GM18517 (cell line): ENCODE measurements at regions not wholly inside any gene's neighbourhood (a gene's known extent, or its start where the extent isn't known, plus 50 kb on each side); places are given as distances from the start of the nearest gene placed in this dataset.

Source experiments
- ATAC-seq: cut with Tn5 transposase; IDR thresholded peaks from one replicate; pipeline ENCODE4 v1.9.1; 2021; ENCODE audit warnings: mild to moderate bottlenecking, moderate library complexity; ENCODE audit not compliant: unreplicated experiment

GRCh38 chr6:4591218-4591617 is 185.0 kb upstream of the CDYL start:
- no peak for ATAC-seq

- no peak for ATAC-seq
These were observed 186.9 kb upstream of the CDYL start for GRCh38 chr6:4589295-4589694.

- ATAC-seq = no peak
These were observed 187.6 kb upstream of the CDYL start for GRCh38 chr6:4588581-4588980.

GRCh38 chr6:4588163-4588562 is 188.0 kb upstream of the CDYL start:
- ATAC-seq = no peak

- no peak for ATAC-seq
These were observed 189.0 kb upstream of the CDYL start for GRCh38 chr6:4587171-4587570.

- ATAC-seq = no peak
These were observed 189.7 kb upstream of the CDYL start for GRCh38 chr6:4586469-4586859.

GRCh38 chr6:4585682-4586468 is 190.3 kb upstream of the CDYL start:
- ATAC-seq = no peak

- ATAC-seq = no peak
These were observed 191.4 kb upstream of the CDYL start for GRCh38 chr6:4584801-4585200.

GRCh38 chr6:4582506-4583417 is 193.4 kb upstream of the CDYL start:
- ATAC-seq = no peak

GRCh38 chr6:4581468-4582385 is 194.5 kb upstream of the CDYL start:
- no peak for ATAC-seq

- ATAC-seq = no peak
These were observed 195.8 kb upstream of the CDYL start for GRCh38 chr6:4580361-4580760.

GRCh38 chr6:4577406-4577805 is 198.8 kb upstream of the CDYL start:
- no peak for ATAC-seq

GRCh38 chr6:4575714-4576113 is 200.5 kb upstream of the CDYL start:
- no peak for ATAC-seq

- ATAC-seq = no peak
These were observed 202.2 kb upstream of the CDYL start for GRCh38 chr6:4574007-4574406.

GRCh38 chr6:4571011-4571410 is 205.2 kb upstream of the CDYL start:
- no peak for ATAC-seq

- ATAC-seq = no peak
These were observed 208.1 kb upstream of the CDYL start for GRCh38 chr6:4568138-4568537.

GRCh38 chr6:4567141-4567540 is 209.1 kb upstream of the CDYL start:
- no peak for ATAC-seq

GRCh38 chr6:4565301-4566250 is 210.6 kb upstream of the CDYL start:
- no peak for ATAC-seq

GRCh38 chr6:4564801-4565271 is 211.4 kb upstream of the CDYL start:
- no peak for ATAC-seq

- no peak for ATAC-seq
These were observed 212.3 kb upstream of the CDYL start for GRCh38 chr6:4563877-4564276.
